NB4 (cell line): ENCODE measurements at regions not wholly inside any gene's neighbourhood (a gene's known extent, or its start where the extent isn't known, plus 50 kb on each side); places are given as distances from the start of the nearest gene placed in this dataset.
"Not testable (repeated sequence)": the region's sequence is repeated elsewhere in the genome, so short reads cannot be mapped to it uniquely, and the experiment has no call there.

ENCODE experiments used
- DNase-seq: peaks from one replicate; pipeline ENCODE4 v3.0.0; 2010; ENCODE audit warnings: low read depth
- H3K4me3 ChIP-seq: one replicate; pipeline ENCODE4 v1.5.1; 2011; ENCODE audit warnings: mild to moderate bottlenecking, low read depth, low read length, moderate library complexity
- MAX ChIP-seq: IDR thresholded peaks from 2 replicates; pipeline ENCODE4 v1.6.1; 2011; ENCODE audit warnings: low read depth, low read length
- MYC ChIP-seq: IDR thresholded peaks from 2 replicates; pipeline ENCODE4 v1.6.1; 2011; ENCODE audit warnings: low read depth, low read length
- POLR2A ChIP-seq: IDR thresholded peaks from 2 replicates; pipeline ENCODE4 v1.6.1; 2011; ENCODE audit warnings: mild to moderate bottlenecking; ENCODE audit not compliant: insufficient read length; ENCODE audit errors: extremely low read depth
- TF ChIP-seq, protein P1 (sequence below): IDR thresholded peaks from one replicate; pipeline ENCODE4 v1.5.1; 2012; ENCODE audit warnings: low read depth, low read length

GRCh38 chr9:25350011-25350410 lies 328.2 kb downstream of the TUSC1 start:
- peak; percentile 0 for DNase-seq
- H3K4me3 ChIP-seq = no peak overlapping the region
- TF ChIP-seq POLR2A (no peak), MAX (no peak), MYC (no peak)
- TF ChIP-seq, protein P1, sequence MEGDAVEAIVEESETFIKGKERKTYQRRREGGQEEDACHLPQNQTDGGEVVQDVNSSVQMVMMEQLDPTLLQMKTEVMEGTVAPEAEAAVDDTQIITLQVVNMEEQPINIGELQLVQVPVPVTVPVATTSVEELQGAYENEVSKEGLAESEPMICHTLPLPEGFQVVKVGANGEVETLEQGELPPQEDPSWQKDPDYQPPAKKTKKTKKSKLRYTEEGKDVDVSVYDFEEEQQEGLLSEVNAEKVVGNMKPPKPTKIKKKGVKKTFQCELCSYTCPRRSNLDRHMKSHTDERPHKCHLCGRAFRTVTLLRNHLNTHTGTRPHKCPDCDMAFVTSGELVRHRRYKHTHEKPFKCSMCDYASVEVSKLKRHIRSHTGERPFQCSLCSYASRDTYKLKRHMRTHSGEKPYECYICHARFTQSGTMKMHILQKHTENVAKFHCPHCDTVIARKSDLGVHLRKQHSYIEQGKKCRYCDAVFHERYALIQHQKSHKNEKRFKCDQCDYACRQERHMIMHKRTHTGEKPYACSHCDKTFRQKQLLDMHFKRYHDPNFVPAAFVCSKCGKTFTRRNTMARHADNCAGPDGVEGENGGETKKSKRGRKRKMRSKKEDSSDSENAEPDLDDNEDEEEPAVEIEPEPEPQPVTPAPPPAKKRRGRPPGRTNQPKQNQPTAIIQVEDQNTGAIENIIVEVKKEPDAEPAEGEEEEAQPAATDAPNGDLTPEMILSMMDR = no peak

DNA sequence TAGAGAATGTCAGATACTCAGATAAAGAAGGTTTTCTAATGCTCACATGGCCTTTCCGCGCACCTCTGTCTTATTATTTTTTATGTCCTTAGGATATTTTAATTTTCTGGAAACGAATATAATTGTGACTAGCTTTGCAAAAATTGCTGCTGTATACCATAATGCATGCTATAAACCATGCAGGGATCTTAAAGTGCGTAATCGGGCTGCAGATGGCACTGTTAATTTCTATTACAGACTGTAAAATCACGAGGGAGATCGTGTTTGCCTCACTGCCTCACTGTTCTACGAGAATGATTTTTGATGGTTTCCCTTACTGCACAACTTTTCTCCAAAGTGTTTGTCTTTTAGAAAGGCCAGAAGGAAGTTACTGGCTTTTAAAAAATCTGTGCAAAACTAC lies 356.1 kb downstream of the TUSC1 start:
- TF ChIP-seq, protein P1 = no peak
- TF ChIP-seq MYC = no peak
- no peak for TF ChIP-seq POLR2A
- no peak for TF ChIP-seq MAX
- H3K4me3 ChIP-seq = no peak overlapping the region
- no peak for DNase-seq

GRCh38 chr9:25310961-25311360 lies 367.3 kb downstream of the TUSC1 start:
- no peak for DNase-seq
- TF ChIP-seq, protein P1 = no peak
- H3K4me3 ChIP-seq = no peak overlapping the region

- DNase-seq = no peak
- TF ChIP-seq, protein P1 = no peak
- TF ChIP-seq MYC = no peak
- TF ChIP-seq POLR2A = no peak
- no peak for TF ChIP-seq MAX
- no peak overlapping the region for H3K4me3 ChIP-seq
Measured at GRCh38 chr9:25308549-25308948, 369.7 kb downstream of the TUSC1 start.

DNA sequence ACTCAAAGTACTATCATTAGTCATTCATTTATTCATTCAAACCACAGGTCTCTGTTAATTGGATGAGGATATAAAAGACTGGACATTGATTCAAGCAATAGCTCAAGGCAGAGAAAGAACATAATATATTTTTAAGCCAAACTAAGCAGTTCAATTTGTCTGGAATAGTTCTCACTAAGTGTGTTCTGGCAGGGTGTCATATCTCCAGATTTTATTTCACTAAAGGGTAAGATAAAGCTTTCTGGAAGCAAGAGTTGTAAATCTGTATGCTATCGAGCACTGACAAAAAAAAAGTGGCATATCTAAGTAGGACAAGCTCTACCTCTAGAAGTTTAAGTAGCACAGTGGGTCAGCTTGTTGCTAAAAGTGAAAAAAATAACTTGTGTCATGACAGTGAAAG lies 375.6 kb downstream of the TUSC1 start:
- no peak for TF ChIP-seq MAX
- no peak overlapping the region for H3K4me3 ChIP-seq
- no peak for DNase-seq

DNA sequence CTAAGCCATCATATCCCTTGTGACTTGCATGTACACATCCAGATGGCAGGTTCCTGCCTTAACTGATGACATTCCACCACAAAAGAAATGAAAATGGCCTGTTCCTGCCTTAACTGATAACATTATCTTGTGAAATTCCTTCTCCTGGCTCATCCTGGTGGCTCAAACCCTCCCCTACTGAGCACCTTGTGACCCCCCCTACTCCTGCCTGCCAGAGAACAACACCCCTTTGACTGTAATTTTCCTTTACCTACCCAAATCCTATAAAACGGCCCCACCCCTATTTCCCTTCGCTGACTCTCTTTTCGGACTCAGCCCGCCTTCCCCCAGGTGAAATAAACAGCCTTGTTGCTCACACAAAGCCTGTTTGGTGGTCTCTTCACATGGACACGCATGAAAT lies 390.0 kb downstream of the TUSC1 start:
- H3K4me3 ChIP-seq, DNase-seq: not testable (repeated sequence)

GRCh38 chr9:25284365-25284764 lies 393.9 kb downstream of the TUSC1 start:
- DNase-seq = no peak
- H3K4me3 ChIP-seq = no peak overlapping the region
- TF ChIP-seq, protein P1 = no peak
- TF ChIP-seq POLR2A = no peak
- no peak for TF ChIP-seq MYC
- no peak for TF ChIP-seq MAX
